GM23338 (cell line): ENCODE measurements at regions not wholly inside any gene's neighbourhood (a gene's known extent, or its start where the extent isn't known, plus 50 kb on each side); places are given as distances from the start of the nearest gene placed in this dataset.

Experiments used
- CREB1 ChIP-seq: fragments of 250-450 bp; sonication (Bioruptor Pico); IDR thresholded peaks from 2 replicates; pipeline ENCODE4 v1.5.0; 2020; ENCODE audit warnings: low read depth, mild to moderate bottlenecking, moderate library complexity
- CTCF ChIP-seq, 2 experiments: fragments of 200-600 bp in 1 of 2; sonication (generic) in 1 of 2; conservative IDR thresholded peaks; 2 replicates each; pipeline versions ENCODE4 v1.5.1 to v1.6.1; 2016 to 2017; ENCODE audit warnings: antibody characterized with exemption in 2 of 2, low read depth in 2 of 2, mild to moderate bottlenecking in 2 of 2, moderate library complexity in 1 of 2
- ETS1 ChIP-seq: IDR thresholded peaks from 2 replicates; pipeline ENCODE4 v1.6.1; 2016; ENCODE audit warnings: antibody characterized with exemption
- EZH2 ChIP-seq: fragments of 200-600 bp; sonication (generic); IDR thresholded peaks from one replicate; pipeline ENCODE4 v1.8.0; 2017; ENCODE audit warnings: antibody characterized with exemption, mild to moderate bottlenecking, low read depth; ENCODE audit not compliant: unreplicated experiment
- EZH2phosphoT487 ChIP-seq: fragments of 200-600 bp; sonication (generic); IDR thresholded peaks from one replicate; pipeline ENCODE4 v1.8.1; 2018; ENCODE audit warnings: antibody characterized with exemption; ENCODE audit not compliant: unreplicated experiment
- JUNB ChIP-seq: IDR thresholded peaks from one replicate; pipeline ENCODE4 v1.6.1; 2016; ENCODE audit warnings: antibody characterized with exemption; ENCODE audit not compliant: unreplicated experiment
- POLR2AphosphoS5 ChIP-seq: IDR thresholded peaks from 2 replicates; pipeline ENCODE4 v1.6.1; 2016; ENCODE audit warnings: antibody characterized with exemption, low read depth

DNA sequence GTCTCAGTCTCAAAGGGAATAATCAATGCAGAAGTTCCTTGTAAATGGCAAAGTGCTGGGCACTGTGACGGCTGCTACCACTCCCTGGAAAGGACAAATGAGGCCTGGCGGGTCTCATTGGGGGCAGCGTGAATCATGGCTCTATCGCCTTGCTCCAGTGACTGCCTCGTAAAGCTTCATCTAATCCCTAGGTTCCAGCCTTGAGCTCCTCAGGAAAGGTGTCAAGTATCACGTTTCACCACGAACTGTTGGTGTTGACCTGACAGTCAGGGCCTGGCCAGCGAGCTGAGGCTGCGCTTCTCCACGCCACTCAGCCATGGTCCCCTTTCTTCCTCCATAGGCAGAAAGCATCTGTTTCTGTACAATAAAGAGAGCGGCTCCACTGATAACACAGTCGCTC is 126.7 kb upstream of the ZNF32 start:
- TF ChIP-seq CTCF (conservative IDR thresholded peaks at IDR 0.05; ENCODE audit: low read depth in 2 of 2) (no peak), JUNB (no peak), POLR2AphosphoS5 (no peak), EZH2 (no peak), CREB1 (CRISPR knock-in tag) (no peak), ETS1 (no peak), EZH2phosphoT487 (no peak)
